ENCODE measurements at regions not wholly inside any gene's neighbourhood (a gene's known extent, or its start where the extent isn't known, plus 50 kb on each side); places are given as distances from the start of the nearest gene placed in this dataset.

- Histone ChIP-seq H3K4me3 (ENCODE audit: low read length in 3 of 3) (no peak overlapping the region), H3K9me3 (ENCODE audit: control insufficient read depth in 3 of 3, low read length in 3 of 3) (no peaks in the 10 kb centered on the region), H3K27me3 (ENCODE audit: control insufficient read depth in 3 of 3, insufficient read depth in 3 of 3, low read length in 3 of 3) (no peaks in the 10 kb centered on the region), H3K4me1 (ENCODE audit: control insufficient read depth in 3 of 3, insufficient read depth in 3 of 3, low read length in 3 of 3) (no peaks in the 10 kb centered on the region), H3K27ac (ENCODE audit: low read depth, low read length) (no peak overlapping the region), H3K9ac (ENCODE audit: low read depth in 1 of 3, low read length in 3 of 3) (no peak overlapping the region), H3K36me3 (ENCODE audit: control insufficient read depth in 3 of 3, insufficient read depth in 3 of 3, low read length in 3 of 3) (no peaks in the 10 kb centered on the region)
Measured at GRCh38 chr9:108072740-108073139, 583.2 kb upstream of the KLF4 start.

GRCh38 chr9:108070861-108071260, 581.3 kb upstream of the KLF4 start:
- Histone ChIP-seq H3K4me1 (ENCODE audit: control insufficient read depth in 3 of 3, insufficient read depth in 3 of 3, low read length in 3 of 3) (no peaks in the 10 kb centered on the region), H3K27me3 (ENCODE audit: control insufficient read depth in 3 of 3, insufficient read depth in 3 of 3, low read length in 3 of 3) (no peaks in the 10 kb centered on the region), H3K4me3 (ENCODE audit: low read length in 3 of 3) (no peak overlapping the region), H3K9ac (ENCODE audit: low read depth in 1 of 3, low read length in 3 of 3) (no peak overlapping the region), H3K27ac (ENCODE audit: low read depth, low read length) (no peak overlapping the region), H3K36me3 (ENCODE audit: control insufficient read depth in 3 of 3, insufficient read depth in 3 of 3, low read length in 3 of 3) (no peaks in the 10 kb centered on the region), H3K9me3 (ENCODE audit: control insufficient read depth in 3 of 3, low read length in 3 of 3) (no peaks in the 10 kb centered on the region)

GRCh38 chr9:108069991-108070390, 580.4 kb upstream of the KLF4 start:
- Histone ChIP-seq H3K36me3 (ENCODE audit: control insufficient read depth in 3 of 3, insufficient read depth in 3 of 3, low read length in 3 of 3) (no peaks in the 10 kb centered on the region), H3K4me1 (ENCODE audit: control insufficient read depth in 3 of 3, insufficient read depth in 3 of 3, low read length in 3 of 3) (no peaks in the 10 kb centered on the region), H3K27me3 (ENCODE audit: control insufficient read depth in 3 of 3, insufficient read depth in 3 of 3, low read length in 3 of 3) (no peaks in the 10 kb centered on the region), H3K9me3 (ENCODE audit: control insufficient read depth in 3 of 3, low read length in 3 of 3) (no peaks in the 10 kb centered on the region), H3K9ac (ENCODE audit: low read depth in 1 of 3, low read length in 3 of 3) (no peak overlapping the region), H3K27ac (ENCODE audit: low read depth, low read length) (no peak overlapping the region), H3K4me3 (ENCODE audit: low read length in 3 of 3) (no peak overlapping the region)

- H3K36me3 ChIP-seq (ENCODE audit: control insufficient read depth in 3 of 3, insufficient read depth in 3 of 3, low read length in 3 of 3), result no peaks in the 10 kb centered on the region
- H3K9ac ChIP-seq (ENCODE audit: low read depth in 1 of 3, low read length in 3 of 3), result no peak overlapping the region
- H3K27ac ChIP-seq (ENCODE audit: low read depth, low read length), result no peak overlapping the region
- no peaks in the 10 kb centered on the region for H3K27me3 ChIP-seq (ENCODE audit: control insufficient read depth in 3 of 3, insufficient read depth in 3 of 3, low read length in 3 of 3)
- H3K9me3 ChIP-seq (ENCODE audit: control insufficient read depth in 3 of 3, low read length in 3 of 3), result no peaks in the 10 kb centered on the region
- H3K4me3 ChIP-seq (ENCODE audit: low read length in 3 of 3), result no peak overlapping the region
- no peaks in the 10 kb centered on the region for H3K4me1 ChIP-seq (ENCODE audit: control insufficient read depth in 3 of 3, insufficient read depth in 3 of 3, low read length in 3 of 3)
Measured at GRCh38 chr9:108062680-108063079, 573.1 kb upstream of the KLF4 start.

GRCh38 chr9:108060175-108060574, 570.6 kb upstream of the KLF4 start:
- Histone ChIP-seq H3K9me3 (ENCODE audit: control insufficient read depth in 3 of 3, low read length in 3 of 3) (no peaks in the 10 kb centered on the region), H3K4me1 (ENCODE audit: control insufficient read depth in 3 of 3, insufficient read depth in 3 of 3, low read length in 3 of 3) (peaks cover 0 to 5% (median 0%) of the 10 kb centered on the region in 3 donors), H3K27ac (ENCODE audit: low read depth, low read length) (no peak overlapping the region), H3K4me3 (ENCODE audit: low read length in 3 of 3) (no peak overlapping the region), H3K9ac (ENCODE audit: low read depth in 1 of 3, low read length in 3 of 3) (no peak overlapping the region), H3K27me3 (ENCODE audit: control insufficient read depth in 3 of 3, insufficient read depth in 3 of 3, low read length in 3 of 3) (no peaks in the 10 kb centered on the region), H3K36me3 (ENCODE audit: control insufficient read depth in 3 of 3, insufficient read depth in 3 of 3, low read length in 3 of 3) (no peaks in the 10 kb centered on the region)

GRCh38 chr9:108058135-108058814, 568.7 kb upstream of the KLF4 start:
- H3K27ac ChIP-seq (ENCODE audit: low read depth, low read length), result no peak overlapping the region
- H3K9me3 ChIP-seq (ENCODE audit: control insufficient read depth in 3 of 3, low read length in 3 of 3), result no peaks in the 10 kb centered on the region
- no peaks in the 10 kb centered on the region for H3K27me3 ChIP-seq (ENCODE audit: control insufficient read depth in 3 of 3, insufficient read depth in 3 of 3, low read length in 3 of 3)
- no peaks in the 10 kb centered on the region for H3K36me3 ChIP-seq (ENCODE audit: control insufficient read depth in 3 of 3, insufficient read depth in 3 of 3, low read length in 3 of 3)
- H3K9ac ChIP-seq (ENCODE audit: low read depth in 1 of 3, low read length in 3 of 3), result no peak overlapping the region
- no peak overlapping the region for H3K4me3 ChIP-seq (ENCODE audit: low read length in 3 of 3)
- H3K4me1 ChIP-seq (ENCODE audit: control insufficient read depth in 3 of 3, insufficient read depth in 3 of 3, low read length in 3 of 3), result peaks cover 7 to 15% (median 9%) of the 10 kb centered on the region in 3 donors

- Histone ChIP-seq H3K9ac (ENCODE audit: low read depth in 1 of 3, low read length in 3 of 3) (no peak overlapping the region), H3K27me3 (ENCODE audit: control insufficient read depth in 3 of 3, insufficient read depth in 3 of 3, low read length in 3 of 3) (no peaks in the 10 kb centered on the region), H3K27ac (ENCODE audit: low read depth, low read length) (no peak overlapping the region), H3K4me3 (ENCODE audit: low read length in 3 of 3) (no peak overlapping the region), H3K36me3 (ENCODE audit: control insufficient read depth in 3 of 3, insufficient read depth in 3 of 3, low read length in 3 of 3) (no peaks in the 10 kb centered on the region), H3K4me1 (ENCODE audit: control insufficient read depth in 3 of 3, insufficient read depth in 3 of 3, low read length in 3 of 3) (peaks cover 13 to 22% (median 14%) of the 10 kb centered on the region in 3 donors), H3K9me3 (ENCODE audit: control insufficient read depth in 3 of 3, low read length in 3 of 3) (no peaks in the 10 kb centered on the region)
Measured at GRCh38 chr9:108057421-108058134, 568.0 kb upstream of the KLF4 start.

- Histone ChIP-seq H3K9me3 (ENCODE audit: control insufficient read depth in 3 of 3, low read length in 3 of 3) (no peaks in the 10 kb centered on the region), H3K9ac (ENCODE audit: low read depth in 1 of 3, low read length in 3 of 3) (no peak overlapping the region), H3K36me3 (ENCODE audit: control insufficient read depth in 3 of 3, insufficient read depth in 3 of 3, low read length in 3 of 3) (no peaks in the 10 kb centered on the region), H3K4me3 (ENCODE audit: low read length in 3 of 3) (no peak overlapping the region), H3K4me1 (ENCODE audit: control insufficient read depth in 3 of 3, insufficient read depth in 3 of 3, low read length in 3 of 3) (peaks cover 16 to 28% (median 18%) of the 10 kb centered on the region in 3 donors), H3K27me3 (ENCODE audit: control insufficient read depth in 3 of 3, insufficient read depth in 3 of 3, low read length in 3 of 3) (no peaks in the 10 kb centered on the region), H3K27ac (ENCODE audit: low read depth, low read length) (no peak overlapping the region)
Measured at GRCh38 chr9:108056805-108057386, 567.3 kb upstream of the KLF4 start.

GRCh38 chr9:108056084-108056804, 566.7 kb upstream of the KLF4 start:
- Histone ChIP-seq H3K9ac (ENCODE audit: low read depth in 1 of 3, low read length in 3 of 3) (no peak overlapping the region), H3K4me3 (ENCODE audit: low read length in 3 of 3) (no peak overlapping the region), H3K27ac (ENCODE audit: low read depth, low read length) (no peak overlapping the region), H3K27me3 (ENCODE audit: control insufficient read depth in 3 of 3, insufficient read depth in 3 of 3, low read length in 3 of 3) (no peaks in the 10 kb centered on the region), H3K9me3 (ENCODE audit: control insufficient read depth in 3 of 3, low read length in 3 of 3) (no peaks in the 10 kb centered on the region), H3K4me1 (ENCODE audit: control insufficient read depth in 3 of 3, insufficient read depth in 3 of 3, low read length in 3 of 3) (peaks cover 16 to 32% (median 22%) of the 10 kb centered on the region in 3 donors), H3K36me3 (ENCODE audit: control insufficient read depth in 3 of 3, insufficient read depth in 3 of 3, low read length in 3 of 3) (no peaks in the 10 kb centered on the region)
